ENCODE measurements at regions not wholly inside any gene's neighbourhood (a gene's known extent, or its start where the extent isn't known, plus 50 kb on each side); places are given as distances from the start of the nearest gene placed in this dataset.

GRCh38 chr13:90612391-90612790 lies 735.1 kb upstream of the MIR17HG start:
- Histone ChIP-seq H3K9me3 (no peaks in the 10 kb centered on the region), H3K27me3 (replicated peaks; ENCODE audit: insufficient read depth) (no peaks in the 10 kb centered on the region), H3K4me3 (no peak overlapping the region), H3K4me1 (replicated peaks) (no peaks in the 10 kb centered on the region), H3K36me3 (no peaks in the 10 kb centered on the region), H3K27ac (no peak overlapping the region)
- WGBS: 90% methylated on average over 2 of the region's 2 CpGs
- intact Hi-C loops (cut with DNase I): no loop called here
- TF ChIP-seq CTCF (IDR thresholded peaks at IDR 0.05) (no peak), POLR2AphosphoS5 (IDR thresholded peaks at IDR 0.05) (no peak), POLR2A (IDR thresholded peaks at IDR 0.05) (no peak)
- DNase-seq (ENCODE audit: low spot score): no peak

GRCh38 chr13:90613076-90613795 lies 734.3 kb upstream of the MIR17HG start:
- DNase-seq (ENCODE audit: low spot score): no peak

GRCh38 chr13:90615236-90615635 lies 732.3 kb upstream of the MIR17HG start:
- WGBS: 95% methylated on average over 6 of the region's 6 CpGs
- H3K9me3 ChIP-seq: no peaks in the 10 kb centered on the region
- H3K36me3 ChIP-seq: no peaks in the 10 kb centered on the region
- no peaks in the 10 kb centered on the region for H3K4me1 ChIP-seq (replicated peaks)
- no peaks in the 10 kb centered on the region for H3K27me3 ChIP-seq (replicated peaks; ENCODE audit: insufficient read depth)
- H3K27ac ChIP-seq: no peak overlapping the region
- H3K4me3 ChIP-seq: no peak overlapping the region
- TF ChIP-seq POLR2AphosphoS5 (IDR thresholded peaks at IDR 0.05) (no peak), POLR2A (IDR thresholded peaks at IDR 0.05) (no peak), CTCF (IDR thresholded peaks at IDR 0.05) (no peak)
- DNase-seq (ENCODE audit: low spot score): no peak
- intact Hi-C loops (cut with DNase I): no loop called here

More at GRCh38 chr13:90613076-90613795, 734.3 kb upstream of the MIR17HG start:
- no peaks in the 10 kb centered on the region for H3K9me3 ChIP-seq
- H3K27me3 ChIP-seq (replicated peaks; ENCODE audit: insufficient read depth): no peaks in the 10 kb centered on the region
- no peaks in the 10 kb centered on the region for H3K36me3 ChIP-seq
- no peaks in the 10 kb centered on the region for H3K4me1 ChIP-seq (replicated peaks)
- no peak overlapping the region for H3K27ac ChIP-seq
- WGBS: 93% methylated on average over 12 of the region's 12 CpGs
- TF ChIP-seq CTCF (IDR thresholded peaks at IDR 0.05) (no peak), POLR2AphosphoS5 (IDR thresholded peaks at IDR 0.05) (no peak)
- no peak overlapping the region for H3K4me3 ChIP-seq
- intact Hi-C loops (cut with DNase I): no loop called here

- TF ChIP-seq POLR2AphosphoS5 (IDR thresholded peaks at IDR 0.05): no peak
- TF ChIP-seq CTCF (IDR thresholded peaks at IDR 0.05): no peak
- TF ChIP-seq POLR2A (IDR thresholded peaks at IDR 0.05): no peak
- 98% methylated on average over 5 of the region's 5 CpGs for WGBS
Observed at GRCh38 chr13:90615767-90616166, 731.7 kb upstream of the MIR17HG start.

GRCh38 chr13:90618133-90618532 lies 729.4 kb upstream of the MIR17HG start:
- intact Hi-C loops (cut with DNase I): no loop called here
- Histone ChIP-seq H3K27ac (no peak overlapping the region), H3K36me3 (no peaks in the 10 kb centered on the region), H3K27me3 (replicated peaks; ENCODE audit: insufficient read depth) (no peaks in the 10 kb centered on the region), H3K4me3 (no peak overlapping the region), H3K4me1 (replicated peaks) (no peaks in the 10 kb centered on the region), H3K9me3 (no peaks in the 10 kb centered on the region)
- no peak for DNase-seq (ENCODE audit: low spot score)
- TF ChIP-seq CTCF (IDR thresholded peaks at IDR 0.05) (no peak), POLR2AphosphoS5 (IDR thresholded peaks at IDR 0.05) (no peak), POLR2A (IDR thresholded peaks at IDR 0.05) (no peak)
- 89% methylated on average over 2 of the region's 2 CpGs for WGBS

More at GRCh38 chr13:90615767-90616166, 731.7 kb upstream of the MIR17HG start:
- intact Hi-C loops (cut with DNase I): no loop called here
- no peaks in the 10 kb centered on the region for H3K4me1 ChIP-seq (replicated peaks)
- no peak overlapping the region for H3K4me3 ChIP-seq
- no peaks in the 10 kb centered on the region for H3K27me3 ChIP-seq (replicated peaks; ENCODE audit: insufficient read depth)
- DNase-seq (ENCODE audit: low spot score): no peak
- no peaks in the 10 kb centered on the region for H3K36me3 ChIP-seq
- no peaks in the 10 kb centered on the region for H3K9me3 ChIP-seq
- H3K27ac ChIP-seq: no peak overlapping the region

Measured in prostate gland (tissue), 2 donors.